Psoas muscle (tissue), 7 donors: ENCODE measurements at regions not wholly inside any gene's neighbourhood (a gene's known extent, or its start where the extent isn't known, plus 50 kb on each side); places are given as distances from the start of the nearest gene placed in this dataset.

Experiments used
- ATAC-seq, 4 donors: fragments of 200-7000 bp; cut with Tn5 transposase; one replicate each; pipeline ENCODE4 v1.9.1; 2020; ENCODE audit warnings: moderate library complexity in 3 of 4, mild to moderate bottlenecking in 2 of 4
- DNase-seq, 2 donors: peaks; one replicate each; pipeline ENCODE4 v3.0.0-alpha.2; 2020
- H3K27ac ChIP-seq: fragments of 200-600 bp; one replicate; pipeline ENCODE4 v1.8.0; 2022
- H3K27me3 ChIP-seq, 3 donors: fragments of 200-600 bp in 1 of 3; one replicate each; pipeline versions ENCODE4 v1.6.1 to v1.8.0; 2013 to 2022; ENCODE audit warnings: low read length in 2 of 3, mild to moderate bottlenecking in 2 of 3, moderate library complexity in 1 of 3; ENCODE audit not compliant: insufficient read depth in 3 of 3
- H3K36me3 ChIP-seq, 2 donors: fragments of 200-600 bp in 1 of 2; one replicate each; pipeline versions ENCODE4 v1.6.1 to v1.8.0; 2013 to 2022; ENCODE audit warnings: low read depth in 1 of 2, mild to moderate bottlenecking in 1 of 2, moderate library complexity in 1 of 2; ENCODE audit not compliant: insufficient read depth in 1 of 2
- H3K4me1 ChIP-seq: fragments of 200-600 bp; one replicate; pipeline ENCODE4 v1.8.0; 2022
- H3K4me3 ChIP-seq: fragments of 200-600 bp; one replicate; pipeline ENCODE4 v1.8.0; 2022; ENCODE audit warnings: mild to moderate bottlenecking
- H3K9me3 ChIP-seq: fragments of 200-600 bp; one replicate; pipeline ENCODE4 v1.8.0; 2022
- CTCF ChIP-seq: fragments of 200-600 bp; IDR thresholded peaks from one replicate; pipeline ENCODE4 v1.8.0; 2022; ENCODE audit warnings: antibody characterized with exemption
- WGBS, 3 donors: extraction: QIAGEN DNeasy Blood & Tissue Kit; methylation state at CpG; one replicate each; pipeline versions ENCODE4 v1.1.6 to v1.1.7; 2013; 5-methylcytosine and 5-hydroxymethylcytosine counted together
- intact Hi-C, 2 donors: fragments of 100-400 bp; cut with DNase I; formaldehyde crosslinking; loops; one replicate each; pipeline versions ENCODE4 v1.11.0 to v1.14.2; 2022
- donor health status: healthy with polysubstance abuse.
- donor health status: DM: no; HTN: no; CAD: no; lungs with moderate emphysema.
- donor health status: Bipolar disorder and iron deficiency.
- donor health status: healthy.
- donor health status: DM: yes; HTN: yes; CAD: no.
- donor health status: DM: no; HTN: no; CAD: no.
- donor health status: DM: yes; HTN: yes; CAD: no.

- Histone ChIP-seq H3K27me3 (peaks cover 0 to 2% (median 0%) of the 10 kb centered on the region in 3 donors), H3K27ac (peak overlapping the region; percentile 44), H3K4me3 (no peak overlapping the region), H3K4me1 (no peaks in the 10 kb centered on the region), H3K36me3 (no peaks in the 10 kb centered on the region), H3K9me3 (peaks cover 8% of the 10 kb centered on the region)
- ATAC-seq (no peak), DNase-seq (no peak)
- intact Hi-C loops: no loop called here
- 92 to 95% (median 94%) methylated on average over 6 of the region's 6 CpGs for WGBS, 3 donors
- no peak for TF ChIP-seq CTCF
These were observed 74.8 kb downstream of the ETS2 start for GRCh38 chr21:38880577-38880966.

- peak overlapping the region; percentile 44 for H3K27ac ChIP-seq
- WGBS, 3 donors: 43 to 58% (median 47%) methylated on average over 4 of the region's 4 CpGs
- intact Hi-C loops: no loop called here
- ATAC-seq: peak in 3 of 4 donors; percentile 38 to 76 (median 40)
- peaks cover 0 to 2% (median 0%) of the 10 kb centered on the region in 3 donors for H3K27me3 ChIP-seq
- no peak overlapping the region for H3K4me3 ChIP-seq
- no peak for TF ChIP-seq CTCF
- H3K36me3 ChIP-seq: no peaks in the 10 kb centered on the region
- H3K9me3 ChIP-seq: peaks cover 8% of the 10 kb centered on the region
- DNase-seq: no peak
- H3K4me1 ChIP-seq: no peaks in the 10 kb centered on the region
These were observed 74.3 kb downstream of the ETS2 start for GRCh38 chr21:38879912-38880576.

- H3K27me3 ChIP-seq: no peaks in the 10 kb centered on the region
- DNase-seq: no peak
- ATAC-seq: no peak
- no peak overlapping the region for H3K27ac ChIP-seq
- peaks cover 8% of the 10 kb centered on the region for H3K9me3 ChIP-seq
- no peak overlapping the region for H3K4me3 ChIP-seq
- no peak for TF ChIP-seq CTCF
- H3K4me1 ChIP-seq: no peaks in the 10 kb centered on the region
- WGBS, 3 donors: 90 to 98% (median 96%) methylated on average over 1 of the region's 1 CpG
- H3K36me3 ChIP-seq: no peaks in the 10 kb centered on the region
- intact Hi-C loops: no loop called here
These were observed 72.8 kb downstream of the ETS2 start for GRCh38 chr21:38878379-38879179.

- H3K9me3 ChIP-seq: peaks cover 3% of the 10 kb centered on the region
- H3K4me1 ChIP-seq: no peaks in the 10 kb centered on the region
- no peak for TF ChIP-seq CTCF
- ATAC-seq: no peak
- 80 to 85% (median 82%) methylated on average over 10 of the region's 10 CpGs for WGBS, 3 donors
- H3K27ac ChIP-seq: no peak overlapping the region
- no peaks in the 10 kb centered on the region for H3K36me3 ChIP-seq
- no peaks in the 10 kb centered on the region for H3K27me3 ChIP-seq
- DNase-seq: no peak
- H3K4me3 ChIP-seq: no peak overlapping the region
- intact Hi-C loops: no loop called here
These were observed 70.2 kb downstream of the ETS2 start for GRCh38 chr21:38875694-38876492.
